Suprapubic skin (tissue), 4 donors: ENCODE measurements at regions not wholly inside any gene's neighbourhood (a gene's known extent, or its start where the extent isn't known, plus 50 kb on each side); places are given as distances from the start of the nearest gene placed in this dataset.

Experiments
- DNase-seq, 2 donors: peaks; one replicate each; pipeline ENCODE4 v3.0.0-alpha.2; 2019; ENCODE audit warnings: low spot score in 2 of 2
- H3K27ac ChIP-seq: fragments of 200-600 bp; sonication (generic); one replicate; pipeline ENCODE4 v1.5.1; 2019
- H3K27me3 ChIP-seq: fragments of 200-600 bp; sonication (generic); one replicate; pipeline ENCODE4 v1.5.1; 2019
- H3K36me3 ChIP-seq: fragments of 200-600 bp; sonication (generic); one replicate; pipeline ENCODE4 v1.5.1; 2019
- H3K4me1 ChIP-seq: fragments of 200-600 bp; sonication (generic); one replicate; pipeline ENCODE4 v1.5.1; 2019
- H3K4me3 ChIP-seq: fragments of 200-600 bp; sonication (generic); one replicate; pipeline ENCODE4 v1.5.1; 2019; ENCODE audit warnings: mild to moderate bottlenecking
- H3K9me3 ChIP-seq: fragments of 200-600 bp; sonication (generic); one replicate; pipeline ENCODE4 v1.5.1; 2019
- CTCF ChIP-seq, 2 donors: fragments of 200-600 bp in 1 of 2; fragments of 450-650 bp in 1 of 2; sonication (generic) in 1 of 2; IDR thresholded peaks; one replicate each; pipeline ENCODE4 v1.5.1; 2016 to 2019; ENCODE audit warnings: antibody characterized with exemption in 2 of 2, mild to moderate bottlenecking in 1 of 2, moderate library complexity in 1 of 2
- EP300 ChIP-seq: sonication (generic); formaldehyde crosslinking; IDR thresholded peaks from one replicate; pipeline ENCODE4 v1.6.1; 2017; ENCODE audit warnings: antibody characterized with exemption
- POLR2A ChIP-seq, 2 donors: fragments of 450-650 bp; IDR thresholded peaks; one replicate each; pipeline ENCODE4 v1.6.1; 2017; ENCODE audit warnings: antibody characterized with exemption in 2 of 2, mild to moderate bottlenecking in 2 of 2, moderate library complexity in 2 of 2
- POLR2AphosphoS5 ChIP-seq, 3 donors: sonication (generic); formaldehyde crosslinking; IDR thresholded peaks; one replicate each; pipeline ENCODE4 v1.6.1; 2017; ENCODE audit warnings: antibody characterized with exemption in 3 of 3
- WGBS: methylation state at CpG from one replicate; pipeline ENCODE4 v1.1.5; 2018; 5-methylcytosine and 5-hydroxymethylcytosine counted together

- TF ChIP-seq EP300 (no peak), CTCF (IDR thresholded peaks at IDR 0.05) (no peak), POLR2A (IDR thresholded peaks at IDR 0.05) (no peak), POLR2AphosphoS5 (IDR thresholded peaks at IDR 0.05) (no peak)
- 72% methylated on average over 4 of the region's 4 CpGs for WGBS
Observed at GRCh38 chr5:166358127-166358830, 1933.2 kb upstream of the WWC1 start.

GRCh38 chr5:166363087-166363760 is 1928.2 kb upstream of the WWC1 start:
- no peaks in the 10 kb centered on the region for H3K27me3 ChIP-seq
- H3K27ac ChIP-seq, result no peak overlapping the region
- no peaks in the 10 kb centered on the region for H3K9me3 ChIP-seq
- no peaks in the 10 kb centered on the region for H3K4me1 ChIP-seq
- no peak for DNase-seq
- no peak overlapping the region for H3K4me3 ChIP-seq
- 54% methylated on average over 6 of the region's 6 CpGs for WGBS
- H3K36me3 ChIP-seq, result no peaks in the 10 kb centered on the region
- no peak for TF ChIP-seq POLR2AphosphoS5 (IDR thresholded peaks at IDR 0.05)
- no peak for TF ChIP-seq POLR2A (IDR thresholded peaks at IDR 0.05)
- TF ChIP-seq CTCF (IDR thresholded peaks at IDR 0.05), result no peak
- TF ChIP-seq EP300, result no peak

More at GRCh38 chr5:166358127-166358830, 1933.2 kb upstream of the WWC1 start:
- no peak overlapping the region for H3K4me3 ChIP-seq
- DNase-seq, result no peak
- H3K9me3 ChIP-seq, result no peaks in the 10 kb centered on the region
- H3K4me1 ChIP-seq, result no peaks in the 10 kb centered on the region
- no peaks in the 10 kb centered on the region for H3K27me3 ChIP-seq
- no peaks in the 10 kb centered on the region for H3K36me3 ChIP-seq
- no peak overlapping the region for H3K27ac ChIP-seq

- 65% methylated on average over 4 of the region's 4 CpGs for WGBS
- H3K4me3 ChIP-seq, result no peak overlapping the region
- H3K27ac ChIP-seq, result no peak overlapping the region
- no peaks in the 10 kb centered on the region for H3K9me3 ChIP-seq
- DNase-seq, result no peak
- H3K36me3 ChIP-seq, result no peaks in the 10 kb centered on the region
- no peaks in the 10 kb centered on the region for H3K4me1 ChIP-seq
- TF ChIP-seq POLR2A (IDR thresholded peaks at IDR 0.05), result no peak
- TF ChIP-seq EP300, result no peak
- no peak for TF ChIP-seq CTCF (IDR thresholded peaks at IDR 0.05)
- no peak for TF ChIP-seq POLR2AphosphoS5 (IDR thresholded peaks at IDR 0.05)
- no peaks in the 10 kb centered on the region for H3K27me3 ChIP-seq
Observed at GRCh38 chr5:166365164-166365563, 1926.3 kb upstream of the WWC1 start.

- TF ChIP-seq EP300 (no peak), POLR2AphosphoS5 (IDR thresholded peaks at IDR 0.05) (no peak), POLR2A (IDR thresholded peaks at IDR 0.05) (no peak), CTCF (IDR thresholded peaks at IDR 0.05) (no peak)
- no peak for DNase-seq
- Histone ChIP-seq H3K4me1 (no peaks in the 10 kb centered on the region), H3K27me3 (no peaks in the 10 kb centered on the region), H3K9me3 (no peaks in the 10 kb centered on the region), H3K36me3 (no peaks in the 10 kb centered on the region), H3K4me3 (no peak overlapping the region), H3K27ac (no peak overlapping the region)
- WGBS, result 91% methylated on average over 1 of the region's 1 CpG
Observed at GRCh38 chr5:166367391-166367790, 1924.1 kb upstream of the WWC1 start.

GRCh38 chr5:166369346-166369745 is 1922.1 kb upstream of the WWC1 start:
- no peaks in the 10 kb centered on the region for H3K9me3 ChIP-seq
- no peaks in the 10 kb centered on the region for H3K4me1 ChIP-seq
- no peak overlapping the region for H3K27ac ChIP-seq
- H3K27me3 ChIP-seq, result no peaks in the 10 kb centered on the region
- WGBS, result 60% methylated on average over 2 of the region's 2 CpGs
- TF ChIP-seq POLR2A (IDR thresholded peaks at IDR 0.05), result no peak
- TF ChIP-seq EP300, result no peak
- TF ChIP-seq POLR2AphosphoS5 (IDR thresholded peaks at IDR 0.05), result no peak
- TF ChIP-seq CTCF (IDR thresholded peaks at IDR 0.05), result no peak
- H3K4me3 ChIP-seq, result no peak overlapping the region
- DNase-seq, result no peak
- H3K36me3 ChIP-seq, result no peaks in the 10 kb centered on the region
